Right ventricle myocardium inferior (tissue), 1 donor: ENCODE measurements at regions not wholly inside any gene's neighbourhood (a gene's known extent, or its start where the extent isn't known, plus 50 kb on each side); places are given as distances from the start of the nearest gene placed in this dataset.
"Not testable (repeated sequence)": the region's sequence is repeated elsewhere in the genome, so short reads cannot be mapped to it uniquely, and the experiment has no call there.

Experiments used
- ATAC-seq: fragments of 200-7000 bp; cut with Tn5 transposase; one replicate; pipeline ENCODE4 v1.9.1; 2020; ENCODE audit warnings: mild to moderate bottlenecking, moderate library complexity
- DNase-seq: peaks from one replicate; pipeline ENCODE4 v3.0.0; 2021; ENCODE audit errors: missing footprints
- intact Hi-C: fragments of 100-400 bp; cut with DNase I; formaldehyde crosslinking; loops from one replicate; pipeline ENCODE4 v1.11.0; 2022
- donor health status: DM: no; HTN: yes; CAD: no; lungs with severe emphysema.

DNA sequence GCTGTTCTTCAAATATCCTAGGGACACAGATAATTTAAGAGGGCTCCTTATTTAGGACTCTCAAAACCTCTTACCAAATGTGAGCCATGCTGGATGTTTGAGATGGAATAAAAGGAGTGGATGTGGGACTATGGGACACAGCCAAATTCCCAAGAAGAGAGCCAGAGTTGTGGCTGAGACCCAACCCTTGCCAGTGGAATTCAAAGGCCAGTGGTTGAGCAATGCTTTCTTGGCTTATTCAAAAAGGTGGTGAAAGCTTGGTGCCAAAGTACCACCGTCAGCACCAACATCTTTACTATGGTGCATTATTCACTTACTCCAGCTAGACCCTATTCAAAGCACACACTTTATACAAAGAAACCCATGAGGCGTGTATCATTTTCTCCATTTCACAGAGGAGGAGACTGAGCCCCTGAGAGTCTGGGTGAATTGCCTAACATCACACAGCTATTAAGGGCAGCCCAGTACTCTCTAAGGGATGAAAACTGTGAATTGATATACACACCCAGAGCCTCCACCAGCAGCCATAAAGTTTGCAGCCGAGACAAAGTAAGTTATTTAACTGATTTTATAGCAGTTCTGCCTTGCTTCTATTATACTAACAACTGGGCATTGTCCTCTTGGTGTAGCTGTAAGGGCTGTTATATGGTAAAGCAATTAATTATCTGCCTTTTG, 391.7 kb downstream of the ACTL7B start:
- no peak for ATAC-seq
- intact Hi-C loops: no loop called here
- DNase-seq: no peak

GRCh38 chr9:108456903-108457302, 398.9 kb downstream of the ACTL7B start:
- no peak for DNase-seq
- no peak for ATAC-seq
- intact Hi-C loops: no loop called here

GRCh38 chr9:108445431-108446071, 410.2 kb downstream of the ACTL7B start:
- ATAC-seq: no peak
- intact Hi-C loops: no loop called here
- DNase-seq: no peak

- DNase-seq: no peak
- no peak for ATAC-seq
- intact Hi-C loops: no loop called here
Observed at GRCh38 chr9:108444400-108445358, 411.1 kb downstream of the ACTL7B start.

DNA sequence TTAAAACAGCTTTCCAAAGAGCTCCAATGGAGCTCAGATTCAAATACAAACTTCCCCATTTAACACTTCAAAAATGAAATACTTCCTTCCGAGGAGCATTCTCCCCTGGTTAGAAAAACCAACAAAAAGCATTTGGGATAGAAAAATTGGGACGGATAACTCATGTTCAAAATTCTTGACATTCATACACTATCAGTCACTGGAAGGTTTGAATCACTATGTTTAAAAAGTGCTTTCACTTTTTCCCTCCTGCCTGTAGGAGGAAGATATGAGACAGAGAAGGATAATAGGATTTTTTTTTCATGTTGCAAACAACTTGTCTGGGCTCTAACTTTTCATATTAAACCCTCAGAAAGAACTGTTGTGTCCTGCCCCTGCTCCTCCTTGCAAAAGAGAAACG, 412.0 kb downstream of the ACTL7B start:
- intact Hi-C loops: no loop called here
- DNase-seq (no peak), ATAC-seq (no peak)

DNA sequence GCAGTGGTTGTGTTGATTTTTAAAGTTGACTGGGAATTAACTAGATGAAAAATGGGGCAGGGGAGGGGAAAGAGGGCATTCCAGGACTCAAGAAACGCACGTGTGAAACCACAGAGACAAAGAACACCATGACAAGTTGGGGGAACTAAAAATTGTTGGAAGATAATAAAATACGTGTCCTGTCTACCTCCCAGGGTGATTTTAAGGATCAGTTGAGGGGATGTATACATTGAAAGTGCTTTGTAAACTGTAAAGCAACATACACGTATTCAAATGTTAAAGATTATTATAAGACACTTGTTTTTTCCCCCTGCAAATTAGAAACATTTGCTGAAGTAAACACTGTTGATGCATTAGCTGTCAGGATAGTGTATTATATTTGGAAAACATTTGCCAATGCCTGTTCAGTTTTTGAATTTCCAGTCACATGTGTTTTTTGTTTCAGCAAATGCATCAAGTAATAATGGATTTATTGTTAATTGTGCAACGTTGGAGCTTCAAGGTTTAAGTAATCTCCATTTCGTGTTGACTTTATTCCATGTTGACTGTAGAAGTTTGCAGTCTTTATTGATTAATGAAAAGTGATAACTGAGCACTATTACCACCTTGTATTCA, 412.7 kb downstream of the ACTL7B start:
- no peak for DNase-seq
- ATAC-seq: no peak
- intact Hi-C loops: no loop called here

- ATAC-seq (no peak), DNase-seq (no peak)
- intact Hi-C loops: no loop called here
Observed at GRCh38 chr9:108442627-108443018, 413.2 kb downstream of the ACTL7B start.

- DNase-seq: no peak
- ATAC-seq: no peak
- intact Hi-C loops: no loop called here
Observed at GRCh38 chr9:108441726-108442125, 414.1 kb downstream of the ACTL7B start.

GRCh38 chr9:108441251-108441650, 414.5 kb downstream of the ACTL7B start:
- ATAC-seq: no peak

GRCh38 chr9:108439947-108440346, 415.8 kb downstream of the ACTL7B start:
- no peak for DNase-seq
- ATAC-seq: no peak
- intact Hi-C loops: loop anchor here (10.0 kb wide), 1 partner anchor 955 kb away; the partner anchor contains the start of gene KLF4

More at GRCh38 chr9:108441251-108441650, 414.5 kb downstream of the ACTL7B start:
- intact Hi-C loops: no loop called here
- no peak for DNase-seq

GRCh38 chr9:108437656-108438055, 418.1 kb downstream of the ACTL7B start:
- ATAC-seq (no peak), DNase-seq (no peak)
- intact Hi-C loops: loop anchor here (10.0 kb wide), 1 partner anchor 953 kb away; the partner anchor contains the start of gene KLF4

DNA sequence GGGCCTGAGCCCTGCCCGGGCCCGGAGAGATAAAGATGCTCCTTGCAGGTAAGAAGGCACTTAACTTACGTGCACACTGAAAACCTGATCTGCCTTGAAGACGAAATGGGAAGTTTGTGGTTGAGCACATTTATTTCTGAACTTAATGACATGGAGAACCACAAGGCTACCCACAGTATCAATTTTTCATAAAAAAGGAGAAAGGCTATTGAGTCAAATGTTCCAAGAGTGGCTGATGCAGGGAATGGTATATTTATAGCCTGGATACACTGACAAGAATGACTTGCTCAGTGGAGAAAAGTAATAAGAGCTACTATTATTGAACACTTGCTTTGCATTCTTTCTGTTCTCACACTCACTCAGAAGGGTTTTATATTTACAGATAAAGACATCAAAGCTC, 419.3 kb downstream of the ACTL7B start:
- intact Hi-C loops: loop anchor here (10.0 kb wide), 1 partner anchor 952 kb away; the partner anchor contains the start of gene KLF4
- ATAC-seq: no peak
- no peak for DNase-seq

DNA sequence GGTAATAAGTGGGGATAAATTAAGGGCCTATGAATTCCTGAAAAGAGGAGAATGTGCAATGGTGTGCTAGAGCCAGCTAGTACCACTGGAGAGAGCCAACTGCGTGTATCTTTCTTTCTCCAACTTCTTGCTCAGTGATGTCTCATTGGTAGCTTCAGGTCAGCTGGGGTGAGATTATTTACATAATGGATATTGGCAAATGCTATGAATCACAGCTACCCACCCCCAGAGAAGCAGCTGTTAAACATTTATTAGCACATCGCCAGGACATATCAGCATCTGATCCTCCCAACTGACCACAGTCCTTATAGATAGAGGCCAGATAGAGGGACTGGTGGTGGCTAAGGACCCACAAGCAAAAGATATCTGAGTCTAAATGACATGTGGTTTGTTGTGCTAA, 421.3 kb downstream of the ACTL7B start:
- intact Hi-C loops: loop anchor here (10.0 kb wide), 1 partner anchor 950 kb away; the partner anchor contains the start of gene KLF4
- DNase-seq: no peak
- ATAC-seq: no peak

- intact Hi-C loops: loop anchor here (10.0 kb wide), 1 partner anchor 949 kb away; the partner anchor contains the start of gene KLF4
Observed at GRCh38 chr9:108434036-108434435, 421.8 kb downstream of the ACTL7B start.

GRCh38 chr9:108430655-108431054, 425.1 kb downstream of the ACTL7B start:
- ATAC-seq (no peak), DNase-seq (no peak)
- intact Hi-C loops: loop anchor here (10.0 kb wide), 1 partner anchor 946 kb away; the partner anchor contains the start of gene KLF4

More at GRCh38 chr9:108434036-108434435, 421.8 kb downstream of the ACTL7B start:
- no peak for ATAC-seq
- DNase-seq: no peak

DNA sequence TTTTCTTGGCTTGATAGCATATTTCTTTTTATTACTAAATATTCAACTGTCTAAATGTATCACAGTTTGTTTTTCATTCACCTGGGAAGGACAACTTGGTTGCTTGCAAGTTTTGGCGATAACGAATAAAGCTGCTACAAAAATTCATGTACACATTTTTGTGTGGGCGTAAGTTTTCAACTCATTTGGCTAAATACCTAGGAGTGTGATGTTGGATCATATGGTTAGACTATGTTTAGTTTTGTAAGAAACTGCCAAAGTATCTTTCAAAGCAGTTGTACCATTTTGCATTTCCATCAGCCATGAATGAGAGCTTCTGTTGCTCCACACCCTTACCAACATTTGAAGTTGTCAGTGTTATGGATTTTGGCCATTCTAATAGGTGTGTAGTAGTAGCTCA, 428.0 kb downstream of the ACTL7B start:
- DNase-seq (no peak), ATAC-seq (no peak)
- intact Hi-C loops: no loop called here

GRCh38 chr9:108426421-108426940, 429.3 kb downstream of the ACTL7B start:
- DNase-seq, intact Hi-C loops, ATAC-seq: not testable (repeated sequence)

- DNase-seq: no peak
- no peak for ATAC-seq
- intact Hi-C loops: no loop called here
Observed at GRCh38 chr9:108423433-108423832, 432.4 kb downstream of the ACTL7B start.
